OCI-LY1 (cell line): ENCODE measurements at regions not wholly inside any gene's neighbourhood (a gene's known extent, or its start where the extent isn't known, plus 50 kb on each side); places are given as distances from the start of the nearest gene placed in this dataset.

Experiments used
- H2AFZ ChIP-seq: fragments of 200-600 bp; sonication (generic), shearing (Covaris generic); 2 replicates; pipeline ENCODE4 v1.6.0; 2014; ENCODE audit warnings: antibody characterized with exemption, mild to moderate bottlenecking, low read length
- H3F3A ChIP-seq: fragments of 200-600 bp; sonication (generic), shearing (Covaris generic); 2 replicates; pipeline ENCODE4 v1.6.0; 2014; ENCODE audit warnings: mild to moderate bottlenecking, antibody characterized with exemption, low read length, moderate library complexity; ENCODE audit not compliant: insufficient read depth
- H3K27ac ChIP-seq: fragments of 200-600 bp; sonication (generic); 2 replicates; pipeline ENCODE4 v1.5.1; 2014; ENCODE audit warnings: low read length, mixed run types, mild to moderate bottlenecking, low read depth; ENCODE audit not compliant: poor library complexity, severe bottlenecking
- H3K27me3 ChIP-seq: fragments of 200-600 bp; sonication (generic); 2 replicates; pipeline ENCODE4 v1.6.0; 2014; ENCODE audit warnings: antibody characterized with exemption, mild to moderate bottlenecking, low read length, moderate library complexity; ENCODE audit not compliant: insufficient read depth
- H3K36me3 ChIP-seq: fragments of 200-600 bp; sonication (generic); 2 replicates; pipeline ENCODE4 v1.6.1; 2014; ENCODE audit warnings: mild to moderate bottlenecking, antibody characterized with exemption, low read length, moderate library complexity, mixed read lengths; ENCODE audit not compliant: insufficient read depth
- H3K4me1 ChIP-seq: fragments of 200-600 bp; sonication (generic); 2 replicates; pipeline ENCODE4 v1.5.1; 2014; ENCODE audit warnings: mild to moderate bottlenecking, low read length, moderate library complexity; ENCODE audit not compliant: insufficient read depth, severe bottlenecking
- H3K4me2 ChIP-seq: fragments of 200-600 bp; sonication (generic), shearing (Covaris generic); 2 replicates; pipeline ENCODE4 v1.6.1; 2014; ENCODE audit warnings: low read length
- H3K4me3 ChIP-seq: fragments of 200-600 bp; sonication (generic); 2 replicates; pipeline ENCODE4 v1.5.1; 2014; ENCODE audit warnings: low read length, low read depth, mild to moderate bottlenecking, mixed read lengths; ENCODE audit not compliant: poor library complexity, severe bottlenecking
- H3K79me2 ChIP-seq: fragments of 200-600 bp; shearing (Covaris generic); 2 replicates; pipeline ENCODE4 v1.6.1; 2016; ENCODE audit warnings: mixed run types, low read length, mixed read lengths; ENCODE audit not compliant: insufficient read depth
- H3K9ac ChIP-seq: fragments of 200-600 bp; sonication (generic), shearing (Covaris generic); 2 replicates; pipeline ENCODE4 v1.6.1; 2014; ENCODE audit warnings: mild to moderate bottlenecking, low read length, mixed read lengths
- H3K9me2 ChIP-seq: fragments of 200-600 bp; sonication (generic), shearing (Covaris generic); 2 replicates; pipeline ENCODE4 v1.6.1; 2014; ENCODE audit warnings: low read depth, mild to moderate bottlenecking, low read length, mixed read lengths
- H3K9me3 ChIP-seq: fragments of 200-600 bp; shearing (Covaris generic); 2 replicates; pipeline ENCODE4 v1.6.1; 2014; ENCODE audit warnings: low read length, mixed read lengths
- H4K20me1 ChIP-seq: fragments of 200-600 bp; sonication (generic), shearing (Covaris generic); 2 replicates; pipeline ENCODE4 v1.6.0; 2016; ENCODE audit warnings: mild to moderate bottlenecking, low read length; ENCODE audit not compliant: insufficient read depth
- CTCF ChIP-seq: fragments of 200-600 bp; sonication (generic), shearing (Covaris generic); IDR thresholded peaks from 2 replicates; pipeline ENCODE4 v1.5.1; 2017; ENCODE audit warnings: mild to moderate bottlenecking, antibody characterized with exemption, low read length, moderate library complexity, mixed read lengths
- EZH2 ChIP-seq: fragments of 200-600 bp; sonication (generic), shearing (Covaris generic); IDR thresholded peaks from 2 replicates; pipeline ENCODE4 v1.8.0; 2017; ENCODE audit warnings: borderline replicate concordance, mixed run types, mild to moderate bottlenecking, antibody characterized with exemption, low read length, moderate library complexity, mixed read lengths

- H4K20me1 ChIP-seq = no peaks in the 10 kb centered on the region
Measured at GRCh38 chr15:70264738-70265465, 167.2 kb upstream of the TLE3 start.

GRCh38 chr15:70264014-70264582, 166.4 kb upstream of the TLE3 start:
- Histone ChIP-seq H3F3A (no peaks in the 10 kb centered on the region), H3K36me3 (no peaks in the 10 kb centered on the region), H3K79me2 (no peaks in the 10 kb centered on the region), H3K27me3 (no peaks in the 10 kb centered on the region), H2AFZ (no peak overlapping the region), H3K4me1 (peaks cover 74% of the 10 kb centered on the region), H3K9me2 (no peaks in the 10 kb centered on the region), H3K9ac (peak overlapping the region; percentile 20; the same call in 1 of the 2 replicates), H4K20me1 (no peaks in the 10 kb centered on the region), H3K4me2 (peak overlapping the region; percentile 33; the same call in 1 of the 2 replicates), H3K9me3 (no peaks in the 10 kb centered on the region), H3K27ac (peak overlapping the region; percentile 68), H3K4me3 (no peak overlapping the region)
- TF ChIP-seq CTCF (no peak), EZH2 (no peak)

More at GRCh38 chr15:70264738-70265465, 167.2 kb upstream of the TLE3 start:
- Histone ChIP-seq H3K4me1 (peaks cover 68% of the 10 kb centered on the region), H3K9me2 (no peaks in the 10 kb centered on the region), H3K79me2 (no peaks in the 10 kb centered on the region), H3K4me3 (no peak overlapping the region), H3K9me3 (no peaks in the 10 kb centered on the region), H3K4me2 (peak overlapping the region; percentile 10; the same call in 1 of the 2 replicates), H3K9ac (no peak overlapping the region; the same call in 1 of the 2 replicates), H3K27me3 (no peaks in the 10 kb centered on the region), H2AFZ (no peak overlapping the region), H3K27ac (peak overlapping the region; percentile 68), H3F3A (no peaks in the 10 kb centered on the region), H3K36me3 (no peaks in the 10 kb centered on the region)
- TF ChIP-seq EZH2 (no peak), CTCF (no peak)

DNA sequence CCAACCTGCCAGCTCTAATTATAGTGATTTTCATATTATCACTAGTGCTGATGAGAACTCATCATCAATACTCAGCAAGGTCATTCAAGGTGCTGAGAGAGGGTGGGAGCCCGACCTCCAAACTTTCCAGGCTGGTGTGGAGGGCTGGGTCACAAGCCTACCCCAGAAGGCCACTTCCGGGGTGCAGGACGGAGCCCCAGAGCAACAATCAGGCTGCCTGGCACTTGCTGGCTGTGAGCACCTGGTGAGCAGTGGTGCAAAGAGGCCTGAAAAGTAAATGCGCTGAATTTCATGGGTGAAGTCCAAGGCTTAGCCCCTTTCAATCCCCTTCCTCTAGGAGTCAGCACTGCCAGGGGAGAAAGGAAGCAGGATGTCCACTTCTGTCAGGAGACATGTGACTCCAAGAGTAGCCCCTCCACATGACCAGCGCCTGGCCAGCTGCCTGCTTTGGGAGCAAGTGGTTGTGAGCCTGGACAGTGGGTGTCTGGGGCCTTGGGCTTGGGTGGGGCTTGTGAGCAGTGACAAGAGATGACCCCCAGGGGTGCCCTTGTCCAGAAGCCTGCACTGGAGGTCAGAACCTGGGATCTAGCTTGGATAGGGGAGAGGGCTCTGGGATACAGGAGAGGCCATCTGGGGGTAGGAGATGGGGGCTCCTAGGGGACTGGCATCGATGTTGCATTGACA, 165.0 kb upstream of the TLE3 start:
- Histone ChIP-seq H3K79me2 (no peaks in the 10 kb centered on the region), H3K27ac (peak overlapping the region; percentile 68), H3K4me2 (no peak overlapping the region)

More for the DNA sequence above, 165.0 kb upstream of the TLE3 start:
- H2AFZ ChIP-seq = no peak overlapping the region
- no peaks in the 10 kb centered on the region for H4K20me1 ChIP-seq
- H3K27me3 ChIP-seq = no peaks in the 10 kb centered on the region
- peaks cover 77% of the 10 kb centered on the region for H3K4me1 ChIP-seq
- TF ChIP-seq CTCF = no peak
- TF ChIP-seq EZH2 = no peak
- H3K9me3 ChIP-seq = no peaks in the 10 kb centered on the region
- no peak overlapping the region for H3K4me3 ChIP-seq
- no peaks in the 10 kb centered on the region for H3F3A ChIP-seq
- no peak overlapping the region for H3K9ac ChIP-seq
- no peaks in the 10 kb centered on the region for H3K36me3 ChIP-seq
- H3K9me2 ChIP-seq = no peaks in the 10 kb centered on the region
